Transverse colon (tissue), 3 donors: ENCODE measurements at regions not wholly inside any gene's neighbourhood (a gene's known extent, or its start where the extent isn't known, plus 50 kb on each side); places are given as distances from the start of the nearest gene placed in this dataset.

Source experiments
- CTCF ChIP-seq, 5 experiments: fragments of 200-600 bp in 3 of 5; fragments of 450-650 bp in 2 of 5; sonication (generic) in 3 of 5; IDR thresholded peaks; 1 replicate in 2 of 5; 2 replicates in 3 of 5; pipeline ENCODE4 v1.5.1; 2016 to 2017; ENCODE audit warnings: antibody characterized with exemption in 5 of 5, inconsistent platforms in 3 of 5, mild to moderate bottlenecking in 2 of 5, moderate library complexity in 1 of 5
- EP300 ChIP-seq: sonication (generic); formaldehyde crosslinking; IDR thresholded peaks from one replicate; pipeline ENCODE4 v1.6.1; 2017; ENCODE audit warnings: antibody characterized with exemption, low read depth
- POLR2A ChIP-seq: fragments of 450-650 bp; IDR thresholded peaks from one replicate; pipeline ENCODE4 v1.6.1; 2016; ENCODE audit warnings: antibody characterized with exemption, mild to moderate bottlenecking, moderate library complexity

- TF ChIP-seq CTCF (IDR thresholded peaks at IDR 0.05), result no peak
- no peak for TF ChIP-seq POLR2A
- TF ChIP-seq EP300, result no peak
These were observed 479.7 kb downstream of the RPS24 start for GRCh38 chr10:78513330-78513729.
